ENCODE measurements at regions not wholly inside any gene's neighbourhood (a gene's known extent, or its start where the extent isn't known, plus 50 kb on each side); places are given as distances from the start of the nearest gene placed in this dataset.

- Mint-ChIP-seq H3K4me1 (ENCODE audit: unreplicated experiment) (no peaks in the 10 kb centered on the region), H3K27me3 (ENCODE audit: unreplicated experiment) (peaks cover 59% of the 10 kb centered on the region), H3K36me3 (ENCODE audit: unreplicated experiment) (no peaks in the 10 kb centered on the region), H3K9me3 (ENCODE audit: unreplicated experiment) (no peaks in the 10 kb centered on the region), H3K4me3 (ENCODE audit: unreplicated experiment) (no peak overlapping the region), H3K27ac (ENCODE audit: unreplicated experiment) (no peak overlapping the region)
- DNase-seq (ENCODE audit: extremely low spot score, unreplicated experiment): no peak
- TF ChIP-seq CTCF (IDR thresholded peaks at IDR 0.05): no peak
Measured at GRCh38 chr2:131413785-131414184, 49.8 kb upstream of the RAB6D start.
